HL-60/S4 (cell line): ENCODE measurements at regions not wholly inside any gene's neighbourhood (a gene's known extent, or its start where the extent isn't known, plus 50 kb on each side); places are given as distances from the start of the nearest gene placed in this dataset.

ENCODE experiments used
- in situ Hi-C: fragments of 300-500 bp; cut with MboI; formaldehyde crosslinking; loops from 2 replicates; pipeline ENCODE4 v1.14.3; 2022; ENCODE audit warnings: low sequenced_read_pairs

GRCh38 chr9:77084094-77084493 is 64.6 kb downstream of the FOXB2 start:
- in situ Hi-C loops: no loop called here

GRCh38 chr9:77085416-77085815 is 66.0 kb downstream of the FOXB2 start:
- in situ Hi-C loops: no loop called here

- in situ Hi-C loops: no loop called here
These were observed 68.1 kb downstream of the FOXB2 start for GRCh38 chr9:77087506-77087905.

GRCh38 chr9:77092536-77092935 is 73.1 kb downstream of the FOXB2 start:
- in situ Hi-C loops: no loop called here

- in situ Hi-C loops: no loop called here
These were observed 74.7 kb downstream of the FOXB2 start for GRCh38 chr9:77094150-77094549.

- in situ Hi-C loops: no loop called here
These were observed 77.9 kb downstream of the FOXB2 start for GRCh38 chr9:77097335-77097734.

GRCh38 chr9:77099388-77099787 is 77.9 kb upstream of the VPS13A start:
- in situ Hi-C loops: no loop called here

- in situ Hi-C loops: no loop called here
These were observed 65.9 kb upstream of the VPS13A start for GRCh38 chr9:77111408-77111807.

- in situ Hi-C loops: loop anchor here (25.0 kb wide), 1 partner anchor 112 kb away; no protein-coding TSS in a partner anchor
These were observed 51.7 kb upstream of the VPS13A start for GRCh38 chr9:77125665-77126064.

- in situ Hi-C loops: loop anchor here (25.0 kb wide), 1 partner anchor 110 kb away; no protein-coding TSS in a partner anchor
These were observed 50.3 kb upstream of the VPS13A start for GRCh38 chr9:77127071-77127470.
